B cell (primary cell): ENCODE measurements at regions not wholly inside any gene's neighbourhood (a gene's known extent, or its start where the extent isn't known, plus 50 kb on each side); places are given as distances from the start of the nearest gene placed in this dataset.

Experiments used
- EZH2 ChIP-seq: IDR thresholded peaks from 2 replicates; pipeline ENCODE4 v1.6.1; 2012; ENCODE audit warnings: borderline replicate concordance, low read depth, mild to moderate bottlenecking, moderate library complexity, low read length; ENCODE audit not compliant: insufficient read depth, poor library complexity, severe bottlenecking
- TF ChIP-seq, protein P1 (sequence below): fragments of 200-600 bp; IDR thresholded peaks from one replicate; pipeline ENCODE4 v1.8.0; 2022; ENCODE audit warnings: antibody characterized with exemption, mild to moderate bottlenecking

DNA sequence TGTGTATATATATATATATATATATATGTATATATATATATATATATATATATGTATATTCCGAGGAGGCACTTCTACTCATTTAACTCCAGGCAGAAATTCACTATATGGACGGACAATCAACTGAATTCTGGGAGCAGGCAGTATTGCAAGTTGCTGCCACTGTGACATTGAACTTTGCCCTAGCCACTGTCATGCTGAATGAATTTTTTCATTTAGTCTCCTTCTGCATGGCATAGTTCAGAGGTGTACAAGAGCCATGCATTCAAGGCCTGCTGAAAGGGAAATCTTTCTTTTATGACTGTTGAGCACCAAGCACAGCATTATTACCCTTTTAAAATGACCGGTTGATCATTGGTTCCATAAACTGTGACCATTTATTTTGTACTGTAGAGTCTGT, 176.2 kb upstream of the THRB start:
- TF ChIP-seq EZH2: no peak
- TF ChIP-seq, protein P1, sequence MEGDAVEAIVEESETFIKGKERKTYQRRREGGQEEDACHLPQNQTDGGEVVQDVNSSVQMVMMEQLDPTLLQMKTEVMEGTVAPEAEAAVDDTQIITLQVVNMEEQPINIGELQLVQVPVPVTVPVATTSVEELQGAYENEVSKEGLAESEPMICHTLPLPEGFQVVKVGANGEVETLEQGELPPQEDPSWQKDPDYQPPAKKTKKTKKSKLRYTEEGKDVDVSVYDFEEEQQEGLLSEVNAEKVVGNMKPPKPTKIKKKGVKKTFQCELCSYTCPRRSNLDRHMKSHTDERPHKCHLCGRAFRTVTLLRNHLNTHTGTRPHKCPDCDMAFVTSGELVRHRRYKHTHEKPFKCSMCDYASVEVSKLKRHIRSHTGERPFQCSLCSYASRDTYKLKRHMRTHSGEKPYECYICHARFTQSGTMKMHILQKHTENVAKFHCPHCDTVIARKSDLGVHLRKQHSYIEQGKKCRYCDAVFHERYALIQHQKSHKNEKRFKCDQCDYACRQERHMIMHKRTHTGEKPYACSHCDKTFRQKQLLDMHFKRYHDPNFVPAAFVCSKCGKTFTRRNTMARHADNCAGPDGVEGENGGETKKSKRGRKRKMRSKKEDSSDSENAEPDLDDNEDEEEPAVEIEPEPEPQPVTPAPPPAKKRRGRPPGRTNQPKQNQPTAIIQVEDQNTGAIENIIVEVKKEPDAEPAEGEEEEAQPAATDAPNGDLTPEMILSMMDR: no peak
